ENCODE measurements at regions not wholly inside any gene's neighbourhood (a gene's known extent, or its start where the extent isn't known, plus 50 kb on each side); places are given as distances from the start of the nearest gene placed in this dataset.

DNA sequence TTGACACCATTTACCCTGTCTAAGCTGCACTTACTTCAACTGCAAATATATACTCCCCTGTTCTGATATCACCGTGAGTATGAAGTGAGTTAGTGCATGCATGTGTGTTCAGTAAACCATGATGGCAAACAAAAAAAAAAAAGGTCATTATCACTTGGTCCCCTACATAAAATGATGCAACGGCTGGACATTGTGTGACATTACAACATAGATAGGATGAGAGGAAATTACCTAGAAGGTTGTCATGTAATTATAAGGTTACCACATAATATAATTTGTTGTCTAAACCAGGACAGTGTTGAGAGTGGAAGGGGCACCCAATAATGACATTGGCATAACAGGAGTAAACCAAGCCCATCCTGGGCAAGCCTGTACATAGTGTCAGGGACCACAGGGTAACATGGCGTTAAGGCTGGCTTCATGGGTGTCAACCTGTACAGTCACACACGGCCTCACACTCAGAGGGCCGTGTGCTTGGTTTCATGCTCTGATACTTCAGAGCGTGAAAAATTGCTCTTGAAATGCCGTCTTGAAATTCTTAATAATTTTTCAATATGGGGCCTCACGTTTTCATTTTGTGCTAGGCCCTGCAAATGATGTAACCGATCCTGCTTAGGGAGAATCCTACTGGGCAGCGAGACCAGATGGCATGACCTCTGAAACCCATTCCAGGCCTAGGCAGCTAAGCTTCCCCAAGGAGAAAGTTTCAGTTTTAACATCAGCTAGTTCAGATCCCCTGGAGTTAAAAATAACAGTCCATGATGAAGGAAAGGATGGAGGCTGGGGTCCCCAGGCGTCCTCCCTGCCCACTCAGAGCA lies 106.1 kb downstream of the AXIN2 start:
- Histone ChIP-seq H3K4me1 (peaks cover 20% of the 10 kb centered on the region), H3K4me3 (no peak overlapping the region), H3K27ac (replicated peaks) (peak overlapping the region; percentile 84), H3K9me3 (replicated peaks) (no peaks in the 10 kb centered on the region), H3K27me3 (ENCODE audit: low read depth) (no peaks in the 10 kb centered on the region), H3K36me3 (no peaks in the 10 kb centered on the region)
- intact Hi-C loops (cut with micrococcal nuclease) = loop anchor here (5.0 kb wide), 1 partner anchor 102 kb away; no protein-coding TSS in a partner anchor
- no peak for DNase-seq
- TF ChIP-seq, protein P1, sequence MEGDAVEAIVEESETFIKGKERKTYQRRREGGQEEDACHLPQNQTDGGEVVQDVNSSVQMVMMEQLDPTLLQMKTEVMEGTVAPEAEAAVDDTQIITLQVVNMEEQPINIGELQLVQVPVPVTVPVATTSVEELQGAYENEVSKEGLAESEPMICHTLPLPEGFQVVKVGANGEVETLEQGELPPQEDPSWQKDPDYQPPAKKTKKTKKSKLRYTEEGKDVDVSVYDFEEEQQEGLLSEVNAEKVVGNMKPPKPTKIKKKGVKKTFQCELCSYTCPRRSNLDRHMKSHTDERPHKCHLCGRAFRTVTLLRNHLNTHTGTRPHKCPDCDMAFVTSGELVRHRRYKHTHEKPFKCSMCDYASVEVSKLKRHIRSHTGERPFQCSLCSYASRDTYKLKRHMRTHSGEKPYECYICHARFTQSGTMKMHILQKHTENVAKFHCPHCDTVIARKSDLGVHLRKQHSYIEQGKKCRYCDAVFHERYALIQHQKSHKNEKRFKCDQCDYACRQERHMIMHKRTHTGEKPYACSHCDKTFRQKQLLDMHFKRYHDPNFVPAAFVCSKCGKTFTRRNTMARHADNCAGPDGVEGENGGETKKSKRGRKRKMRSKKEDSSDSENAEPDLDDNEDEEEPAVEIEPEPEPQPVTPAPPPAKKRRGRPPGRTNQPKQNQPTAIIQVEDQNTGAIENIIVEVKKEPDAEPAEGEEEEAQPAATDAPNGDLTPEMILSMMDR (IDR thresholded peaks at IDR 0.05; ENCODE audit: borderline replicate concordance) = no peak

DNA sequence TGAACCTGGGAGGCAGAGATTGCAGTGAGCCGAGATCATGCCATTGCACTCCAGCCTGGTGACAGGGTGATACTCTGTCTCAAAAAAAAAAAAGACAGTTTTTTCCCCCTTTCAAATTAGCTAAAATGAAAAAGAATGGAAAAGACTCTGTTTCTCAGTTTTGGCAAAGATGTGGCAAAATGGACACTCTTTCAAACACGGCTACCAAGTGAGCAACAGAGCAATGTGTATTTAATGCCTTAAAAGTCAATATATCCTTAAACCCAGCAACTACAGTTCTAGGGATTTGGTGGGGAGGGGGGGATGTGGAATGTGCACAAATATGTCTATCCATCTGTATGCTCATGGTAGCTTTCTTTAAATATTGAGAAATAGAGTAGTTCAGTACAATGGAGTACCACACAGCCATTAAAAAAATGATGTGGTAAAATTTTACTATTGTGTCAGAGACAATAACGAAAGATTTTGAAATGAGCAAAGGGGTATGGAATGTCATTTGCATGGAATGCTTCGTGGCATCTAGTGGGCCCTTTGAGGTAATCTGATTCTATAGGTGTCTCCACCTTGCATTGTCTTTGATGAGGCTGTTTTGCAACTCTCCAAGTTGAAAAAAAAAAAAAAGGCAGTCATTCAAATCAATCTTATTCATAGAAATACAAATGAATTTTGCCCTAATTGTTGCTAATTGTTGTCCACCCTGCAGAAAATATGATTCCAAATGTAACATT lies 108.1 kb downstream of the AXIN2 start:
- TF ChIP-seq, protein P1 (IDR thresholded peaks at IDR 0.05; ENCODE audit: borderline replicate concordance) = no peak
- no peak for DNase-seq

GRCh38 chr17:65449495-65449894 lies 112.0 kb downstream of the AXIN2 start:
- peaks cover 4% of the 10 kb centered on the region for H3K9me3 ChIP-seq (replicated peaks)
- no peak overlapping the region for H3K27ac ChIP-seq (replicated peaks)
- no peak overlapping the region for H3K4me3 ChIP-seq
- H3K27me3 ChIP-seq (ENCODE audit: low read depth) = peaks cover 5% of the 10 kb centered on the region
- intact Hi-C loops (cut with micrococcal nuclease) = no loop called here
- no peaks in the 10 kb centered on the region for H3K36me3 ChIP-seq
- H3K4me1 ChIP-seq = peaks cover 6% of the 10 kb centered on the region
- TF ChIP-seq, protein P1 (IDR thresholded peaks at IDR 0.05; ENCODE audit: borderline replicate concordance) = no peak
- DNase-seq = no peak

More for the DNA sequence above, 108.1 kb downstream of the AXIN2 start:
- Histone ChIP-seq H3K9me3 (replicated peaks) (peaks cover 4% of the 10 kb centered on the region), H3K36me3 (no peaks in the 10 kb centered on the region), H3K27ac (replicated peaks) (no peak overlapping the region), H3K27me3 (ENCODE audit: low read depth) (no peaks in the 10 kb centered on the region), H3K4me1 (peaks cover 19% of the 10 kb centered on the region), H3K4me3 (no peak overlapping the region)
- intact Hi-C loops (cut with micrococcal nuclease) = no loop called here

DNA sequence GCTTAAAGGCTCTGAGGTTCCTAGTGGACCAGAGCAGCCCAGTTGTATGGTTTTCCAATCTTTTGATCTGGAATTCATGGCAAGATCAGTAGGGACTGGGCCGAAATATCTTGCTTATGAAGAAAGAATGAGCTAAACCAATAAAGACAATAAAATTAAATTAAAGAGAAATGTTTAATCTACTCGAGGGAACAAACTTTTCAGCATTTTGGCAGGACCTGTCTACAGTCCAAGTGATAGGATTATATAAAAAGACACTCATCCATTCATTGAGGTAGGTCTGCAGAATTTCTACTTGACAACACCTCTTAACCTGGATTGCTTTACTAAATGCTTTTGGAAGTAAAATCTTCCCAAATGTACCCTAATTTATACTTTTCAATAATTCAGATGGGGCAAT lies 113.6 kb downstream of the AXIN2 start:
- TF ChIP-seq, protein P1 (IDR thresholded peaks at IDR 0.05; ENCODE audit: borderline replicate concordance) = no peak
- H3K27me3 ChIP-seq (ENCODE audit: low read depth) = peaks cover 10% of the 10 kb centered on the region
- no peaks in the 10 kb centered on the region for H3K36me3 ChIP-seq
- intact Hi-C loops (cut with micrococcal nuclease) = no loop called here
- H3K27ac ChIP-seq (replicated peaks) = no peak overlapping the region
- H3K4me1 ChIP-seq = peaks cover 6% of the 10 kb centered on the region
- peaks cover 4% of the 10 kb centered on the region for H3K9me3 ChIP-seq (replicated peaks)
- DNase-seq = no peak
- no peak overlapping the region for H3K4me3 ChIP-seq

GRCh38 chr17:65446838-65447526 lies 114.5 kb downstream of the AXIN2 start:
- no peak overlapping the region for H3K4me3 ChIP-seq
- TF ChIP-seq, protein P1 (IDR thresholded peaks at IDR 0.05; ENCODE audit: borderline replicate concordance) = no peak
- no peak for DNase-seq
- H3K27me3 ChIP-seq (ENCODE audit: low read depth) = peaks cover 10% of the 10 kb centered on the region
- intact Hi-C loops (cut with micrococcal nuclease) = no loop called here
- no peaks in the 10 kb centered on the region for H3K36me3 ChIP-seq
- no peak overlapping the region for H3K27ac ChIP-seq (replicated peaks)
- peaks cover 4% of the 10 kb centered on the region for H3K9me3 ChIP-seq (replicated peaks)
- peaks cover 6% of the 10 kb centered on the region for H3K4me1 ChIP-seq

All from left ventricle myocardium inferior (tissue), 1 donor.